EL (cell line): ENCODE measurements at regions not wholly inside any gene's neighbourhood (a gene's known extent, or its start where the extent isn't known, plus 50 kb on each side); places are given as distances from the start of the nearest gene placed in this dataset.

ENCODE experiments used
- DNase-seq: peaks from one replicate; pipeline ENCODE4 v3.0.0-alpha.2; 2016

GRCh38 chr3:111481551-111481950 lies 60.4 kb upstream of the CD96 start:
- no peak for DNase-seq

GRCh38 chr3:111482574-111482973 lies 59.4 kb upstream of the CD96 start:
- DNase-seq: no peak

GRCh38 chr3:111485086-111485485 lies 56.9 kb upstream of the CD96 start:
- no peak for DNase-seq
